ACC112 (cell line): ENCODE measurements at regions not wholly inside any gene's neighbourhood (a gene's known extent, or its start where the extent isn't known, plus 50 kb on each side); places are given as distances from the start of the nearest gene placed in this dataset.
"Not testable (repeated sequence)": the region's sequence is repeated elsewhere in the genome, so short reads cannot be mapped to it uniquely, and the experiment has no call there.

Experiments used
- H2AFZ ChIP-seq: fragments of 200-600 bp; sonication (generic); one replicate; pipeline ENCODE4 v1.6.0; 2017; ENCODE audit warnings: antibody characterized with exemption, low read length; ENCODE audit not compliant: unreplicated experiment
- H3K27ac ChIP-seq: fragments of 200-600 bp; sonication (generic); 2 replicates; pipeline ENCODE4 v1.5.1; 2014; ENCODE audit warnings: low read depth, mild to moderate bottlenecking, antibody characterized with exemption, low read length, moderate library complexity
- H3K27me3 ChIP-seq: fragments of 200-600 bp; sonication (generic); 2 replicates; pipeline ENCODE4 v1.6.1; 2014; ENCODE audit warnings: mild to moderate bottlenecking, antibody characterized with exemption, low read length, moderate library complexity, mixed read lengths; ENCODE audit not compliant: insufficient read depth
- H3K36me3 ChIP-seq: fragments of 200-600 bp; sonication (generic); 2 replicates; pipeline ENCODE4 v1.6.1; 2016; ENCODE audit warnings: mild to moderate bottlenecking, antibody characterized with exemption, low read length, moderate library complexity, mixed read lengths; ENCODE audit not compliant: insufficient read depth
- H3K4me1 ChIP-seq: fragments of 200-600 bp; sonication (generic); one replicate; pipeline ENCODE4 v1.6.1; 2016; ENCODE audit warnings: low read length, mixed read lengths; ENCODE audit not compliant: insufficient read depth, unreplicated experiment, control insufficient read depth
- H3K4me3 ChIP-seq: fragments of 200-600 bp; sonication (generic); 2 replicates; pipeline ENCODE4 v1.5.1; 2014; ENCODE audit warnings: mild to moderate bottlenecking, low read depth, low read length
- H3K79me2 ChIP-seq: fragments of 200-600 bp; sonication (generic); one replicate; pipeline ENCODE4 v1.6.0; 2016; ENCODE audit warnings: low read length; ENCODE audit not compliant: control insufficient read depth, unreplicated experiment, insufficient read depth

DNA sequence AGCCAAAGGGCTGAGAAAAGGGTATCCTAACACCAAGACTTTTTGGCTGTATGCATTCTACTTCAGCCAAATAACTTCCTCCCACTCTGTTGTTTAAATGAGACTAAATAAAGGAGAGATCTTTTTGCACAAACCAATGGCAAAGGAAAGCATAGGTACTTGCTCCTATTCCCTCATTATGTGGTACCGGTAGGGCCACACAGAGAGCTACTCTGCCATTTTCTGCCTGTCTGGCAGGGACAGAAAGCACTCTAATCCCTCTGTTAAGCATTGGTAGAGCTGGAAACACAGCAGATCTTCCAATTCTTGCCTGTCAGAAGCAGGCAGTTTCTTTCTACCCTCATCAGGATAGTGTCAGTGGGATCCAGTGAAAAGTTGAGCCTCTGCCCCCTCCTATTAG, 918.3 kb upstream of the TMEFF2 start:
- Histone ChIP-seq H3K36me3 (no peaks in the 10 kb centered on the region), H3K27ac (no peak overlapping the region), H3K27me3 (no peaks in the 10 kb centered on the region), H3K79me2 (no peaks in the 10 kb centered on the region), H2AFZ (no peak overlapping the region), H3K4me1 (no peaks in the 10 kb centered on the region), H3K4me3 (no peak overlapping the region)

DNA sequence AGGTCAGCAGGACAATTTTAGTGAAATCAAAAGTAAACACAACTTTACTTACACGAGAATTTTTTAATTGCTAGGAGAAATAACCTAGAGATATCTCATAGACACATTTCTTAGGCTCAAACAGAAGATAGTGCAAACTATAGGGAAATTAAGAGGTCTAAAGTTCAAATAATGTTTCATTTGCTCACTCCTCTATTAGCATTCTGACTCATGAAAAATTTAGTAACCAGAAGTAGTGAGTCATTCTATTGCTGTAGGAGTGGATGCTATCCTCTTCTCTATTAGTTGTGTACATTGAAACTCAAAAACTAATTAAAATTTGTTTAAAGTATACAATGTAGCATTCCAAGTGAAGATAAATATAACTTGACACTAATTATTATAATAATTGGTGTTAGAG, 908.3 kb upstream of the TMEFF2 start:
- Histone ChIP-seq H3K4me3 (no peak overlapping the region), H3K27ac (no peak overlapping the region), H3K4me1 (no peaks in the 10 kb centered on the region), H3K36me3 (no peaks in the 10 kb centered on the region), H3K27me3 (no peaks in the 10 kb centered on the region), H3K79me2 (no peaks in the 10 kb centered on the region), H2AFZ (no peak overlapping the region)

DNA sequence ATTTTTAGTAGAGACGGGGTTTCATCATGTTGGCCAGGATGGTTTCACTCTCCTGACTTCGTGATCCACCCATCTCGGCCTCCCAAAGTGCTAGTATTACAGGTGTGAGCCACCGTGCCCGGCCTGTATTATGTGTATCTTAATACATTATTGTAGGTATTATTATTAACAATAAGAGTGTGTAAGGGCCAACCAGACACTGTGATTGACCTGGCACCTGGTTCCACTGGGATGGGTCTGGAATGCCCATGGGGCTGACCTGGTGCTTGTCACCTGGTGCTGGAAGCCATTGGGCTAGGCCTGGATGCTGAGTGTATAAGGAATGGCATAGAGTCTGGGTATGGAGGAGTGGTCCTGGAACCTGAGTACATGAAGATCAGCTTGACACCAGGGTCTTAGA, 906.9 kb upstream of the TMEFF2 start:
- no peaks in the 10 kb centered on the region for H3K79me2 ChIP-seq
- no peak overlapping the region for H2AFZ ChIP-seq
- no peaks in the 10 kb centered on the region for H3K4me1 ChIP-seq
- no peaks in the 10 kb centered on the region for H3K27me3 ChIP-seq
- H3K4me3 ChIP-seq: no peak overlapping the region
- H3K36me3 ChIP-seq: no peaks in the 10 kb centered on the region
- H3K27ac ChIP-seq: no peak overlapping the region

DNA sequence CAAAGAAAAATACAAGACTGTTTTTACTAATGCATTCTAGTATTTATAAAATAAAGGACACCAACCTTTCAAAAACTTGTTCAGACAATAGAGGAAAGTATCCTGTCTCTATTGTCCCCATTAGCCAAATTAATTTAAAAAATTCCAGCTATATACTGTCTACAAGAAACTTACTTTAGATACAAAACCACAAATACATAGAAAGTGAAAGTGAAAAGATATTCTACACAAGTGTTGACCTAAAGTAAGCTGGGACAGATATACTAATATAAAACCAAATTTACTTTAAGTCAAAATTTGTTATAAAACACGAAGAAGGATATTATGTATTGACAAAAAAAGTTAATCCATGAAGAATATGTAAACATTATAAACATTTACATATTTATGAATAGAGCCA, 893.3 kb upstream of the TMEFF2 start:
- no peaks in the 10 kb centered on the region for H3K36me3 ChIP-seq
- H3K79me2 ChIP-seq: no peaks in the 10 kb centered on the region
- peak overlapping the region; percentile 94 for H2AFZ ChIP-seq
- H3K27ac ChIP-seq: no peak overlapping the region
- no peaks in the 10 kb centered on the region for H3K27me3 ChIP-seq
- H3K4me3 ChIP-seq: peak overlapping the region; percentile 63
- peaks cover 6% of the 10 kb centered on the region for H3K4me1 ChIP-seq

DNA sequence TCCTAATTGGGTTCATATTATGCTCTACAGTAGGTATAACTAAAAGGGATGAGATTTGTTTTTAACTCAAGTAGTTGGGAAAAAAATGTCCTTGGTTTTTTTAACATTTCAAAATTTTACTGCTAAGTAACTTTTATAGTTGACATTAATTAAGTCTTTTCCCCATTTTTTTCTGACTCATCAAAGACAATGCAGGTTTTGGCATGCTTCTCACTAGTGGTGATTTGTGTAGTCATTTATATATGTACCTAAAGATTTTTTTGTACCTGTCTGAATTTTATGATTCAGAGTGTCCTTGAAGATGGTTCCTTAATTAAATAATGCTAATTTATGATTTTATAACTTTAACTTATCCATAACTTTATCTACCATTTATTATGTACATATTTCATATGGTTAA, 882.3 kb upstream of the TMEFF2 start:
- Histone ChIP-seq H3K4me1 (no peaks in the 10 kb centered on the region), H3K27me3 (no peaks in the 10 kb centered on the region), H2AFZ (no peak overlapping the region), H3K36me3 (no peaks in the 10 kb centered on the region), H3K4me3 (no peak overlapping the region), H3K27ac (no peak overlapping the region), H3K79me2 (no peaks in the 10 kb centered on the region)

DNA sequence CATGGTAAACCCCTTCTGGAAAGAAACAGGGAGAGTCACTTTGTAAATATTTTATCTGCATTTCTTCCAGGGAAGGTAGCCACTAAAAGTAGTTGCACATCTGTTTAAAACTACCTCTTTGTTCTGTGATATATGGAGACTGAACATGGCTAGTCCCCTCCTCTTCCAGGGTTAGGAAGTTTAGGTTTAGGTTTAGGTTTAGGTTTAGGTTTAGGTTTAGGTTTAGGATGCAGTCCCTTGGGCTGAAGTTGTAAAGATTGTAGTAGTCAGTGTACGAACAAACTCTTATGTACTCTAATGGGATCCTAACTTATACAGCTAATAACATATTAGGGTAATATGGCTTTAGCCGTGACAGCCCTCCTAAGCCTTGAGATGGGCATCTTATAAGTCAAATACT, 880.2 kb upstream of the TMEFF2 start:
- H3K27ac ChIP-seq: no peak overlapping the region

DNA sequence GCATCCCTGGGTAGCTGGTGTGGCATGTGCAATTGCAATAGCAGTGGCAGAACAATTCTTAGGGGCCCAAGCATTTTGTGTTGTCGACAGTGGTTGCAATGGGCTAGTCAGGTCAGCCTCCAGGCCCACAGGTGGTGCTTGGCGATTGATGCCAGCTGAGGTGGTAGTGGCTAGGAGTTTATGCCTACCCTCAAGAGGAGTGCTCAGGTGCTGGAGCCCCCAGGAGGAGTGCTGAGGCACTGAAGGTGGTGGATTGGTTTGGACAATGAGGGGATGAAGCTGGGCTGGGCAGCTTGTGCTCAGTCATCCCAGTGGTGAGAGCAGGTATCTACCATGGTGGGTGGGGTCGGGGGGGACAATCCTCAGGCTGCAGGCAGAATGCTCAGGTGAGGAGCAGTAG, 877.9 kb upstream of the TMEFF2 start:
- Histone ChIP-seq H3K4me1 (no peaks in the 10 kb centered on the region), H3K4me3 (no peak overlapping the region), H2AFZ (no peak overlapping the region), H3K79me2 (no peaks in the 10 kb centered on the region), H3K36me3 (no peaks in the 10 kb centered on the region), H3K27ac (no peak overlapping the region), H3K27me3 (no peaks in the 10 kb centered on the region)

More for the DNA sequence above, 880.2 kb upstream of the TMEFF2 start:
- H3K27me3 ChIP-seq: no peaks in the 10 kb centered on the region
- no peaks in the 10 kb centered on the region for H3K79me2 ChIP-seq
- H3K4me3 ChIP-seq: no peak overlapping the region
- H3K36me3 ChIP-seq: no peaks in the 10 kb centered on the region
- H3K4me1 ChIP-seq: no peaks in the 10 kb centered on the region
- H2AFZ ChIP-seq: no peak overlapping the region

DNA sequence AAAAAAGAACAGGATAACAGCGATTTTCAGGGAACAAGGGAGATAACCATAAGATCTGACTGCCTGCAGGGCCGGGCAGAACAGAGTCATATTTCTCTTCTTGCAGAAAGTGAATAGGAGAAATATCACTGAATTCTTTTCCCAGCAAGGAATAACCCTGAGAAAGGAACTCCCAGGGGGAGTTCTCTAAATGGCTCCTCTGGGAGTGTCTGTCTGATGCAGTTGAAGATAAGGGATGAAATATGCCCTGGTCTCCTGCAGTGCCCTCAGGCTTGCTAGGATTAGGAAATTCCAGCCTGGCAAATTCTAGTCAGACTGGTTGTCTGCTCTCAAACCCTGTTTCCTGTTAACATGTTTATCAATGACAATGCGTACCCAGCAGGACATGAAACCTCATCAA, 830.8 kb upstream of the TMEFF2 start:
- not testable (repeated sequence) for H3K27ac ChIP-seq, H3K36me3 ChIP-seq, H3K4me3 ChIP-seq, H2AFZ ChIP-seq, H3K27me3 ChIP-seq, H3K79me2 ChIP-seq, H3K4me1 ChIP-seq

DNA sequence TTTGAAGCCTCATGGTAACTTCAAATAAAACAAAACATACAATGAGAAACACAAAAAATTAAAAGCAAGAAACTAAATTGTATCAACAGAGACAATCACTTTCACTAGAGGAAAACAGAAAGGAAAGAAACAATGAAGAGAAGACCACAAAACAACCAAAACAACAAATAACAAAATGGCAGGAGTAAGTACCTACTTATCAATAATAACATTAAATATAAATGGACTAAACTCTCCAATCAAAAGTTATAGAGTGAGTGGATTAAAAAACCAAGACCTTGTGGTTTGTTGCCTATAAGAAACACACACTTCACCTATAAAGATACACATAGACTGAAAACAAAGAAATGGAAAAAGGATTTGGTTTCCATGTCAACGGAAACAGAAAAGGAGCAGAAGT, 830.1 kb upstream of the TMEFF2 start:
- no peaks in the 10 kb centered on the region for H3K79me2 ChIP-seq
- H3K27ac ChIP-seq: no peak overlapping the region
- H3K27me3 ChIP-seq: no peaks in the 10 kb centered on the region
- no peaks in the 10 kb centered on the region; the same call in 1 of the 2 replicates for H3K36me3 ChIP-seq
- H2AFZ ChIP-seq: no peak overlapping the region
- no peak overlapping the region for H3K4me3 ChIP-seq
- H3K4me1 ChIP-seq: no peaks in the 10 kb centered on the region

DNA sequence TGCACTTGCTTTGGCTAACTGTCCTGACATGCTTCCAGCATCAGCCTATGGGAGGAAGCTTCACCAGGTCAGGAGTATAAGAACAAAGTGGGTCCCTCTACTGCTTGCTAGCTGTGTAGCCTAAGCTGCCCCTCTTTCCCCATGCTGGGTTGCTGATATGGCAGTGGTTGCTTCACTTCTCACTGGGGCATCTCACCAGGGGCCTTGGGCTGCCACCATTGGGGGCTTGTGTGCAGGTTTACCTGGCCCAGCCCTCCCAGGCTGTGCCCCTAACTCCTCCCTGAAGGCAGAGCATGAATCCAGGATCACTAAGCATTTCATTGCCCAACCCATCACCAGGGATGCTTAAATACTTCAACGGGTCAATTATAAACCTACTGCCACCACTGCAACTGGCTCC, 817.1 kb upstream of the TMEFF2 start:
- Histone ChIP-seq H3K27ac (no peak overlapping the region), H2AFZ (no peak overlapping the region), H3K36me3 (no peaks in the 10 kb centered on the region), H3K79me2 (no peaks in the 10 kb centered on the region), H3K4me1 (no peaks in the 10 kb centered on the region), H3K27me3 (no peaks in the 10 kb centered on the region), H3K4me3 (no peak overlapping the region)

DNA sequence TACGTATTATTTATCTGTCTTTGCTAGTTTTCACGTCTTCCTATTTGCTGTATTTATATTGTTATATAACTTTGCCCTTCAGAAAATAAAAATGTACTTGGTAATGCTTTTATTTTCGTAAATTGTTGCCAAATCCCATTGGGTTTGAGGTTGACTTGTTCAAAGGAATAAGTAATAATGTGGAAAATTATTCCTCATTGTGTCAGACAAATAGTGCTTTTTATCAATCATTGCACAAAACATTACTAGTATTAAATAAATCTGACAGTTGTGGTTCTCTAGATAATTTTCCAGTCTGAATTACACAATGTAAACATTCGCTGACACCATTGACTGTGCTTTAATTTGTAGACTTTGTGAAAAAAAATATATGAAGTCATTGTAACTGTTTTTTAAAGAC, 798.3 kb upstream of the TMEFF2 start:
- H3K79me2 ChIP-seq: no peaks in the 10 kb centered on the region
- no peak overlapping the region for H2AFZ ChIP-seq
- no peak overlapping the region for H3K27ac ChIP-seq
- H3K36me3 ChIP-seq: no peaks in the 10 kb centered on the region
- no peak overlapping the region for H3K4me3 ChIP-seq
- no peaks in the 10 kb centered on the region for H3K27me3 ChIP-seq
- no peaks in the 10 kb centered on the region for H3K4me1 ChIP-seq

DNA sequence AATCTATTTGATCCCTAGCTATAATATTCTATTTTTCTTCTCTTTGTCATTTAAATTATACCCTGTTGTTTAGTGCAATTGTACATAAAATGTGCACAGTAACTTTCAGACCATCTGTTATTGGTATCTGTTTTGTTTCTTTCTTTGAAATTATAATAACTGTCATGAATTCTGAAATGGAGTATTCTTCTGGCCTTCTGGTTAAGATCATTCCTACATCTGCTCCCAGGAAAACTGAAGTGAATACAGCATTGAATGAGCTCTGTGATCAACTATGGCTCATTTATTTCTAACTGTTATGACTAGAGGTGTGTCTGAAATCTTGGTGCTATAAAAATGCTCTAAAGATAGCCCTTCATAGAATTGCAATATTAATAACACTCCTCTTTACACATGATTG, 788.4 kb upstream of the TMEFF2 start:
- Histone ChIP-seq H3K36me3 (no peaks in the 10 kb centered on the region), H2AFZ (no peak overlapping the region), H3K4me1 (no peaks in the 10 kb centered on the region), H3K79me2 (no peaks in the 10 kb centered on the region), H3K4me3 (no peak overlapping the region), H3K27me3 (no peaks in the 10 kb centered on the region), H3K27ac (no peak overlapping the region)
